HuH-7.5 (cell line): ENCODE measurements at regions not wholly inside any gene's neighbourhood (a gene's known extent, or its start where the extent isn't known, plus 50 kb on each side); places are given as distances from the start of the nearest gene placed in this dataset.

Experiments
- DNase-seq: peaks from one replicate; pipeline ENCODE4 v3.0.0; 2011; ENCODE audit warnings: low spot score

- DNase-seq, result no peak
Observed at GRCh38 chr16:49023050-49023449, 258.6 kb downstream of the CBLN1 start.

GRCh38 chr16:49022351-49022963 lies 259.2 kb downstream of the CBLN1 start:
- DNase-seq, result no peak

GRCh38 chr16:49021136-49021535 lies 260.5 kb downstream of the CBLN1 start:
- DNase-seq, result no peak

GRCh38 chr16:49020436-49020835 lies 261.2 kb downstream of the CBLN1 start:
- DNase-seq, result no peak

- no peak for DNase-seq
Observed at GRCh38 chr16:49019831-49020230, 261.8 kb downstream of the CBLN1 start.

GRCh38 chr16:49019081-49019633 lies 262.5 kb downstream of the CBLN1 start:
- DNase-seq, result no peak

GRCh38 chr16:49018259-49018931 lies 263.2 kb downstream of the CBLN1 start:
- no peak for DNase-seq

GRCh38 chr16:49017501-49017900 lies 264.1 kb downstream of the CBLN1 start:
- DNase-seq, result no peak

- DNase-seq, result no peak
Observed at GRCh38 chr16:49016461-49016860, 265.2 kb downstream of the CBLN1 start.

GRCh38 chr16:49015225-49015592 lies 266.4 kb downstream of the CBLN1 start:
- DNase-seq, result no peak

GRCh38 chr16:49014277-49015224 lies 267.1 kb downstream of the CBLN1 start:
- DNase-seq, result no peak

GRCh38 chr16:49013727-49014080 lies 267.9 kb downstream of the CBLN1 start:
- no peak for DNase-seq

- DNase-seq, result no peak
Observed at GRCh38 chr16:49012961-49013726, 268.5 kb downstream of the CBLN1 start.

- DNase-seq, result no peak
Observed at GRCh38 chr16:49011901-49012300, 269.7 kb downstream of the CBLN1 start.

GRCh38 chr16:49010879-49011278 lies 270.8 kb downstream of the CBLN1 start:
- DNase-seq, result no peak

- no peak for DNase-seq
Observed at GRCh38 chr16:49010396-49010795, 271.2 kb downstream of the CBLN1 start.

- DNase-seq, result no peak
Observed at GRCh38 chr16:49009204-49009603, 272.4 kb downstream of the CBLN1 start.

GRCh38 chr16:49003992-49004391 lies 277.6 kb downstream of the CBLN1 start:
- DNase-seq, result no peak

- no peak for DNase-seq
Observed at GRCh38 chr16:49003022-49003421, 278.6 kb downstream of the CBLN1 start.

GRCh38 chr16:49000594-49000993 lies 281.0 kb downstream of the CBLN1 start:
- DNase-seq, result no peak

GRCh38 chr16:48999508-48999907 lies 282.1 kb downstream of the CBLN1 start:
- DNase-seq, result no peak

GRCh38 chr16:48999044-48999443 lies 282.6 kb downstream of the CBLN1 start:
- DNase-seq, result no peak
